Activated B cell treated with CpG ODN at 0.5 μM for 24 hours (primary cell): ENCODE measurements at regions not wholly inside any gene's neighbourhood (a gene's known extent, or its start where the extent isn't known, plus 50 kb on each side); places are given as distances from the start of the nearest gene placed in this dataset.

ENCODE experiments used
- ATAC-seq: fragments of 200-7000 bp; cut with Tn5 transposase; one replicate; pipeline ENCODE4 v1.10.0; 2021; ENCODE audit warnings: low read depth, mild to moderate bottlenecking, moderate library complexity
- CTCF ChIA-PET: fragments of 350-600 bp; sonication (Branson Sonifier 250); formaldehyde crosslinking; loops from one replicate; lab custom pipeline; 2021; ENCODE audit warnings: antibody characterized with exemption; lab: Charles Lee
- POLR2A ChIA-PET: fragments of 350-600 bp; sonication (Branson Sonifier 250); formaldehyde crosslinking; loops from one replicate; lab custom pipeline; 2021; ENCODE audit warnings: antibody characterized with exemption; lab: Charles Lee
- DNase-seq: peaks from one replicate; pipeline ENCODE4 v3.0.0; 2022
- H3K27ac Mint-ChIP-seq: one replicate; pipeline ENCODE4 v1.8.0; 2020; ENCODE audit warnings: mixed read lengths
- H3K27me3 Mint-ChIP-seq: one replicate; pipeline ENCODE4 v1.8.0; 2021; ENCODE audit warnings: mixed read lengths
- H3K36me3 Mint-ChIP-seq: one replicate; pipeline ENCODE4 v1.8.0; 2021; ENCODE audit warnings: low read depth, mixed read lengths
- H3K4me1 Mint-ChIP-seq: one replicate; pipeline ENCODE4 v1.8.0; 2021; ENCODE audit warnings: mixed read lengths
- H3K4me3 Mint-ChIP-seq: one replicate; pipeline ENCODE4 v1.8.0; 2020; ENCODE audit warnings: mild to moderate bottlenecking, mixed read lengths
- H3K9me3 Mint-ChIP-seq: one replicate; pipeline ENCODE4 v1.8.0; 2020; ENCODE audit warnings: mixed read lengths
- intact Hi-C: fragments of 100-400 bp; cut with micrococcal nuclease; formaldehyde crosslinking; loops from one replicate; pipeline ENCODE4 v1.15.1; 2024
- TF ChIP-seq, protein P1 (sequence below): fragments of 200-600 bp; IDR thresholded peaks from one replicate; pipeline ENCODE4 v1.8.0; 2022; ENCODE audit warnings: antibody characterized with exemption, mild to moderate bottlenecking

DNA sequence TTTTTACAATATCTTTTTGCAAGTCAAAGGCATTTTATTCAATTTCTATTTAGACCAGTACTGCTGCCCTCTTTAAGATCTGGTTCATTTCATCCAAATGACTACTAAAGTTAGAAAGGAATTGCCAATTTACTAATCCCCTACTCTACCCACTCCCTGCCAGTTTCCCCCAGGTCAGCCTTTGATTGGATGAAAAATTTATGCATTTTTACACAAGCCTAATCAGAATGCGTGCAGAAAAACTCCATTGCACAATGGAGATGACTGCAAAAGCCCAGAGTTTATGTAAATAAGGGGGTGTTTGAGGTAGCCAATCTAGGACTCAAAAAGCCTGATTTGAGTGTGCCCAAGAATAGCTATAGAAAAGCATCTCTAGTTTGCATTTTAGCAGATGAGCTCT, 310.6 kb downstream of the PABPC4L start:
- Mint-ChIP-seq H3K9me3 (peaks cover 3% of the 10 kb centered on the region), H3K36me3 (no peaks in the 10 kb centered on the region), H3K4me3 (no peak overlapping the region), H3K27me3 (no peaks in the 10 kb centered on the region), H3K4me1 (no peaks in the 10 kb centered on the region), H3K27ac (no peak overlapping the region)
- ATAC-seq (no peak), DNase-seq (no peak)
- ChIA-PET CTCF (no interaction called here), POLR2A (no interaction called here)
- intact Hi-C loops = no loop called here
- TF ChIP-seq, protein P1, sequence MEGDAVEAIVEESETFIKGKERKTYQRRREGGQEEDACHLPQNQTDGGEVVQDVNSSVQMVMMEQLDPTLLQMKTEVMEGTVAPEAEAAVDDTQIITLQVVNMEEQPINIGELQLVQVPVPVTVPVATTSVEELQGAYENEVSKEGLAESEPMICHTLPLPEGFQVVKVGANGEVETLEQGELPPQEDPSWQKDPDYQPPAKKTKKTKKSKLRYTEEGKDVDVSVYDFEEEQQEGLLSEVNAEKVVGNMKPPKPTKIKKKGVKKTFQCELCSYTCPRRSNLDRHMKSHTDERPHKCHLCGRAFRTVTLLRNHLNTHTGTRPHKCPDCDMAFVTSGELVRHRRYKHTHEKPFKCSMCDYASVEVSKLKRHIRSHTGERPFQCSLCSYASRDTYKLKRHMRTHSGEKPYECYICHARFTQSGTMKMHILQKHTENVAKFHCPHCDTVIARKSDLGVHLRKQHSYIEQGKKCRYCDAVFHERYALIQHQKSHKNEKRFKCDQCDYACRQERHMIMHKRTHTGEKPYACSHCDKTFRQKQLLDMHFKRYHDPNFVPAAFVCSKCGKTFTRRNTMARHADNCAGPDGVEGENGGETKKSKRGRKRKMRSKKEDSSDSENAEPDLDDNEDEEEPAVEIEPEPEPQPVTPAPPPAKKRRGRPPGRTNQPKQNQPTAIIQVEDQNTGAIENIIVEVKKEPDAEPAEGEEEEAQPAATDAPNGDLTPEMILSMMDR = no peak

DNA sequence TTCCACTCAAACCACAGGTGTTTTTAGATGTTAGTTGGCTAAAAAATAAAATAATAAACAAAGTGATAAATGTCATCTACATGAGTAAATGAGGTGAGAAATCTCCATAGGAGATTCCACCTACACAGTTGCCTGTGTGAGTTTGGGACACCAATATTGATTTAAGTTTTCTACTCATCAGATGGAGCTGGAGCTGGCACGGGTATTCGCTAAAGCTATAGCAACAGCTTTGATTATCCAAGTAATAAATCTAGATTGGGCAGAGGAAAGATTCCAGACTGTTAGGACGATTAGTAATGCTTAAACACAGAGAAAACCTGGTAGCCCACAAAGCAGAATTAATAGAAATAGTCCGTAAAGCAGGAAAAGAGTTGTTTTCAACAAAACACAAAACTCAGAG, 313.9 kb downstream of the PABPC4L start:
- Mint-ChIP-seq H3K9me3 (peaks cover 6% of the 10 kb centered on the region), H3K36me3 (no peaks in the 10 kb centered on the region), H3K27ac (no peak overlapping the region), H3K4me3 (no peak overlapping the region), H3K4me1 (no peaks in the 10 kb centered on the region), H3K27me3 (no peaks in the 10 kb centered on the region)
- intact Hi-C loops = no loop called here
- DNase-seq (no peak), ATAC-seq (no peak)
- TF ChIP-seq, protein P1 = no peak
- ChIA-PET CTCF (no interaction called here), POLR2A (no interaction called here)

DNA sequence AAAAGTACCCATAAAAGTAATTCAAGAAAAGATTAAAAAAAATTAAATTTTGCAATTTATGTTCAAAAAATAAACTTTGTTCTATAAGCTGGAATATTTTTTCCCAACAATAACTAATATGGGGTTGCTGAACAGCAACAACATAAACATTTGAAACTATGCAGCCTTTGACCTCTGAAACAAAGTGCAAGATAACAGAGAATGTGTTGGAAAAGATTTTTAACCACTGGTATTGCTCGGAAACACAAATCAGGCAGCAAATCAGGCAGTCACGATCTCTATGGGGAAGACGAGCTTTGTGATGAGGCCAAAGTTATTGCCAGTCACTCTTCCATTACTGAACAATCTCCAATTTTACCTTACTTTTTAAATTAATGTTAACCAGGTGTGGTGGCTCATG, 332.1 kb downstream of the PABPC4L start:
- CTCF ChIA-PET = no interaction called here
- intact Hi-C loops = no loop called here
- Mint-ChIP-seq H3K4me3 (no peak overlapping the region), H3K4me1 (no peaks in the 10 kb centered on the region), H3K9me3 (peaks cover 2% of the 10 kb centered on the region), H3K27me3 (no peaks in the 10 kb centered on the region), H3K36me3 (no peaks in the 10 kb centered on the region), H3K27ac (no peak overlapping the region)
- DNase-seq = no peak
- TF ChIP-seq, protein P1 = no peak
- no peak for ATAC-seq
- POLR2A ChIA-PET = no interaction called here

DNA sequence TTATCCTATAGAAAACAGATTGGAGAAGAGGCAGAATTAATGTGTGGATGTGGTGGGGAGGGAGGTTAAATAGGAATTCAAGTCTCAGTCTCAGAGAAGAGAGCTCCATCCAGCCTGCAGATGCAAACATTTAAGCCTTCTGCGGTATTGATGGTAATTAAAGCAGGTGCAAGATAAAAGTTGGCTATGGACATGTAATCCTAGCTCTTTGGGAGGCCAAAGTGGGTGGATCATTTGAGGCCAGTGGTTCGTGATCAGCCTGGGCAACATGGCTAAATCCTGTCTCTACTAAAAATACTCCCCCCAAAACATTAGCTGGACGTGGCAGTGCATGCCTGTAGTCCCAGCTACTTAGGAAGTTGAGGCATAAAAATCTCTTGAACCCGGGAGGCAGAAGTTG, 332.7 kb downstream of the PABPC4L start:
- CTCF ChIA-PET = no interaction called here

DNA sequence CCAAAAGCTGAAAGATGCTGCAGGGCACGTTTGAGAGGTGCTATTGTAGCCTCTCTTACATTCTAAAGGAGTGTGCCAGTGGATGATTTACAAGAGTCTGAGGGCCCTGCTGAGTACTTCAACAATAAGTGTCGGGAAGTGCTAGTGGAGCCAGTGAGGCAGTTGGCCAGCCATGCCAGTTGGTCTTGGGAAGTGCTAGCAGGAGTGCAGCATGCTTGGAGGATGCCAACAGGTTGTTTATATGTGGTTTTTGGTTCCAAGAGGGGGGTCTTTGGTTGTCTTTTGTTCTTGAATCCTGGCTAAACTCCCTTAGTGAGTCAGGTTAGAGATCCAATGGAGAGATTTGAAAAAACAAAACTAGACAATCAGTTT, 335.3 kb downstream of the PABPC4L start:
- POLR2A ChIA-PET = no interaction called here
- H3K27me3 Mint-ChIP-seq = no peaks in the 10 kb centered on the region
- intact Hi-C loops = no loop called here
- ATAC-seq (no peak), DNase-seq (no peak)
- H3K27ac Mint-ChIP-seq = no peak overlapping the region
- TF ChIP-seq, protein P1 = no peak
- no peaks in the 10 kb centered on the region for H3K4me1 Mint-ChIP-seq
- H3K9me3 Mint-ChIP-seq = peaks cover 2% of the 10 kb centered on the region
- H3K4me3 Mint-ChIP-seq = no peak overlapping the region
- CTCF ChIA-PET = no interaction called here
- no peaks in the 10 kb centered on the region for H3K36me3 Mint-ChIP-seq

More for the DNA sequence above, 332.7 kb downstream of the PABPC4L start:
- Mint-ChIP-seq H3K4me3 (no peak overlapping the region), H3K27me3 (no peaks in the 10 kb centered on the region), H3K27ac (no peak overlapping the region), H3K9me3 (no peaks in the 10 kb centered on the region), H3K36me3 (no peaks in the 10 kb centered on the region), H3K4me1 (no peaks in the 10 kb centered on the region)
- POLR2A ChIA-PET = no interaction called here
- DNase-seq (no peak), ATAC-seq (no peak)
- intact Hi-C loops = no loop called here
- TF ChIP-seq, protein P1 = no peak
